ENCODE measurements at regions not wholly inside any gene's neighbourhood (a gene's known extent, or its start where the extent isn't known, plus 50 kb on each side); places are given as distances from the start of the nearest gene placed in this dataset.

DNA sequence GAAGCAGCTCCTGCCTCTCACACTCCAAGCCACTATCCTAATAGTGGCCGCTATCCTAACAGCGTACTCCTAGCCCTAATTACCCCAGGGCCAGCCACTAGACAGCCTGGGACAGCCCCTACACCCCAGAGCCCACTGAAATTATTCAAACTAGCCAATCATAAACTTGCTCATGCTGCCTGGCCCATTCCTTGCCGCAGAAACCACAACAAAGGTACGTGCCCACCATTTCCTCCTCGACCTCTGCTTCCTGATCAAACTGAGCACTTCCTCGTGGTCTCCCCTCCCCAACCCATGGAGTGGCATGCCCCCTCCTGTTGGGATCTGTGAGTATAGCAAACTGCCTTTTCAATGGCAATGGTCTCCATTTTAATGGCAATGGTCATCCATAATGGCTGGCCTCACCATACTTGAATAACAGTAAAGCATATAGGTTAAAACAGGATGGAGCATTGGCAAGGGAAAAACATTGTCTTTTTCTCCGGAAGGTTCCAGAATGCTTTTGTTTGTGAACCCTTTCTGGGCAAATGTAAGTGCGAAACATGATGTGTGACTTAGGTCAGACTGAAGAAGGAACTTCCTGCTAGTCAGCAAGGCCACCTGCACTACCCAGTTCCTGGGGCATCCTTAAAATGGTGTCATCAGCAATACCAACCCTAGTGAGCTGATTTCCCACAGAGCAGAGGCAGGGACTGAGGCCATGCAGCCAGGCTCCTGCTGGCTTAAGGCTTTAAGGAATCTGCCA is 107.1 kb upstream of the ATP6AP2 start:
- H3K4me1 ChIP-seq (ENCODE audit: control insufficient read depth, insufficient read depth, low read length, poor library complexity, severe bottlenecking) = peaks cover 26% of the 10 kb centered on the region
- Mint-ChIP-seq H3K27me3 (peaks cover 10% of the 10 kb centered on the region), H3K4me1 (peaks cover 0 to 51% (median 29%) of the 10 kb centered on the region in 4 donors), H3K4me3 (peak overlapping the region in 3 of 4 donors; percentile 35 to 65 (median 62)), H3K9me3 (peaks cover 0 to 2% (median 0%) of the 10 kb centered on the region in 7 donors), H3K36me3 (no peaks in the 10 kb centered on the region), H3K27ac (peak overlapping the region in 2 of 3 donors; percentile 49 to 86)
- H3K4me3 ChIP-seq (ENCODE audit: low read depth, low read length) = no peak overlapping the region
- H3K27me3 ChIP-seq (ENCODE audit: control insufficient read depth, insufficient read depth, low read length) = no peaks in the 10 kb centered on the region
- ATAC-seq (ENCODE audit: low read depth in 2 of 2) (no peak), DNase-seq (no peak)
- H3K9me3 ChIP-seq (ENCODE audit: control insufficient read depth in 2 of 2, low read length in 2 of 2) = no peaks in the 10 kb centered on the region
- no peaks in the 10 kb centered on the region for H3K36me3 ChIP-seq (ENCODE audit: control insufficient read depth, insufficient read depth, low read length)
- no peak overlapping the region for H3K27ac ChIP-seq (ENCODE audit: insufficient read depth, low read length, poor library complexity, severe bottlenecking)

DNA sequence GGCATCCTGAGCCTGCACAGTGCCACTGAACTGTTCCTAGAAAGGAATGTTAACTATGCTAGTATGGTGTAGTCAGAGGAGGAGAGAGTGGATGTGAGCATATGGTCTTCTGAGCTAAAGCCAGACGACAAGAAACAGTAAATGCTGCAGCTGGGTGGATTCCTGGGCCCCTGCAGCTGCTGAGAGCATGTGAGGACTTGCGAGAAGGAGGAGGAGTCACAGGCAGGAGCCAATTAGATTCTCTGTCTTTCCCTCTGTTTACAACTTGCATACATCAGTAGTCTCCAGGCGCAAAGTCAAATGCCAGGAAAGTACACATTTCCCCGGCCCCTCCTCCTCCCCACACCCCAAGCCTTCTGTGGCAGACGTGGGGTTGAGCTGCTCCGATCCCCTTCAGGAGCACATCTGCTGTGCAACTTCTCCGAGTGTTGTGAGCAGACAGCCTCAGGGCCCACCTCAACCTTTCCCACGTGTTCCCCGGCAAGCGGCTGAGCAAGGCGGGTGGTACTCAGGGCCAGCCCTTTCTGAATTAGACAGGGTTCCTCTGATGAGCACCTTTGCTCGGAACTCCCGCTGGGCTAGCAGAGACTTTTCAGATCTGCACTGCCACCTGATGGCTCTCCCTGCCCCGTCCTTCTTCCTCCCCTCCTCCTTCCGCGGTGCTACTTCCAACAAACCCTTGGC is 108.7 kb upstream of the ATP6AP2 start:
- ATAC-seq (ENCODE audit: low read depth in 2 of 2) (peak; percentile 38 to 43), DNase-seq (peak in 1 of 3 donors; percentile 25)
- Mint-ChIP-seq H3K4me3 (peak overlapping the region; percentile 21 to 91 (median 60)), H3K36me3 (no peaks in the 10 kb centered on the region), H3K4me1 (peaks cover 0 to 49% (median 29%) of the 10 kb centered on the region in 4 donors), H3K9me3 (peaks cover 0 to 2% (median 0%) of the 10 kb centered on the region in 7 donors), H3K27ac (peak overlapping the region in 2 of 3 donors; percentile 10 to 43), H3K27me3 (peaks cover 10% of the 10 kb centered on the region)
- no peak overlapping the region for H3K27ac ChIP-seq (ENCODE audit: insufficient read depth, low read length, poor library complexity, severe bottlenecking)
- H3K27me3 ChIP-seq (ENCODE audit: control insufficient read depth, insufficient read depth, low read length) = no peaks in the 10 kb centered on the region
- H3K36me3 ChIP-seq (ENCODE audit: control insufficient read depth, insufficient read depth, low read length) = no peaks in the 10 kb centered on the region
- H3K4me3 ChIP-seq (ENCODE audit: low read depth, low read length) = no peak overlapping the region
- no peaks in the 10 kb centered on the region for H3K9me3 ChIP-seq (ENCODE audit: control insufficient read depth in 2 of 2, low read length in 2 of 2)
- peaks cover 28% of the 10 kb centered on the region for H3K4me1 ChIP-seq (ENCODE audit: control insufficient read depth, insufficient read depth, low read length, poor library complexity, severe bottlenecking)

DNA sequence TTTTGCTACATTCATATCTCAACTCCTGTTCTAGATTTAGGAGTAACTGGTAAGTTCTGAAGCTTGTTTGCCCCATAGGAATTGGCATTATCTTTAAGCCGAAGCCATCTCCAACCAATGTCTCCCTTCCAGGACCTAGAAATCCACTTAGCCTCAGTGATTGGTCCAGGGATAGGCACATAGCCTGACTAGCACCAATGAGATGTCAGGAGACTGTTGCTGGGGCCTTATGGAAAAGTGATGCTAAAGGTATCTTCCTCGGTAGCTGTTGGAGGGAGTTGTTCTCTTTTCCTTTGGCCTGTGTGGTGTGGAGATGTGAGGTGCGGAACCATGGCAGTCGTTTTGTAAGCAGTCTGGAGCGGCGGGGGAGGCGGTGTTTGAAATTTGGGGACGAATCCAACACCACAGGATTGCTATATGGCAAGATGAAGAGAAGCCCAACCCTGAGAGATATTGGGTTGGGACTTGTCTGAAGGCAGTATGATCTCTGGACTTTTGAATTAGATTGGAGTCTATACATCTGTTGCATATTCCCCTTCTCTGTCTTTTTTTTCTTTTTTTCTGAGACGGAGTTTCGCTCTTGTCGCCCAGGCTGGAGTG is 109.8 kb upstream of the ATP6AP2 start:
- no peak overlapping the region for H3K4me3 Mint-ChIP-seq
- H3K36me3 Mint-ChIP-seq = no peaks in the 10 kb centered on the region
- H3K27ac Mint-ChIP-seq = no peak overlapping the region
- no peak for ATAC-seq (ENCODE audit: low read depth in 2 of 2)
- H3K27me3 ChIP-seq (ENCODE audit: control insufficient read depth, insufficient read depth, low read length) = no peaks in the 10 kb centered on the region
- no peak overlapping the region for H3K4me3 ChIP-seq (ENCODE audit: low read depth, low read length)
- DNase-seq = no peak
- peaks cover 0 to 47% (median 23%) of the 10 kb centered on the region in 4 donors for H3K4me1 Mint-ChIP-seq
- H3K4me1 ChIP-seq (ENCODE audit: control insufficient read depth, insufficient read depth, low read length, poor library complexity, severe bottlenecking) = peaks cover 18% of the 10 kb centered on the region
- H3K27ac ChIP-seq (ENCODE audit: insufficient read depth, low read length, poor library complexity, severe bottlenecking) = no peak overlapping the region
- no peaks in the 10 kb centered on the region for H3K9me3 ChIP-seq (ENCODE audit: control insufficient read depth in 2 of 2, low read length in 2 of 2)
- H3K36me3 ChIP-seq (ENCODE audit: control insufficient read depth, insufficient read depth, low read length) = no peaks in the 10 kb centered on the region
- peaks cover 10% of the 10 kb centered on the region for H3K27me3 Mint-ChIP-seq
- H3K9me3 Mint-ChIP-seq = peaks cover 0 to 2% (median 0%) of the 10 kb centered on the region in 7 donors

DNA sequence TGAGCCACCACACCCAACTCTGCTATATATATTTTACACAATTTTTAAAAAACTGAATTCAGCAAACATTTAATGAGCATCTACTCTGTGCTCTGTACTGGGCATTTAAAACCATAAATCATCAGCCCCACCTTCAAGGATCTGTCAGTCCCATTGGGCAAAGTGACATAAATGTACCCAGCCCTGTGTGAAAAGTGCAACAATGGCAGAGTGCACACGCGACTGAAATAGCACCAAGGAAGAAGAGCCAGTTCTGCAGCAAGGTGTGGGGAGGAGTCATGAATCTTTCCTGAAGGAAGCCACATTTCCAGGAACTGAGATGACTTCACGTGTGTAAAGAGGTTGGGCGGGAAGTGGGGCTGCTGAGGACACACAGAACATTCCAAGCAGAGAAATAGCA is 111.5 kb upstream of the ATP6AP2 start:
- no peak overlapping the region for H3K27ac Mint-ChIP-seq
- H3K36me3 ChIP-seq (ENCODE audit: control insufficient read depth, insufficient read depth, low read length) = no peaks in the 10 kb centered on the region
- no peaks in the 10 kb centered on the region for H3K27me3 ChIP-seq (ENCODE audit: control insufficient read depth, insufficient read depth, low read length)
- no peak for ATAC-seq (ENCODE audit: low read depth in 2 of 2)
- H3K4me1 Mint-ChIP-seq = peaks cover 0 to 53% (median 25%) of the 10 kb centered on the region in 4 donors
- no peak for DNase-seq
- peaks cover 15% of the 10 kb centered on the region for H3K4me1 ChIP-seq (ENCODE audit: control insufficient read depth, insufficient read depth, low read length, poor library complexity, severe bottlenecking)
- peaks cover 0 to 4% (median 0%) of the 10 kb centered on the region in 7 donors for H3K9me3 Mint-ChIP-seq
- no peak overlapping the region for H3K4me3 Mint-ChIP-seq
- no peak overlapping the region for H3K4me3 ChIP-seq (ENCODE audit: low read depth, low read length)
- H3K36me3 Mint-ChIP-seq = no peaks in the 10 kb centered on the region
- no peaks in the 10 kb centered on the region for H3K9me3 ChIP-seq (ENCODE audit: control insufficient read depth in 2 of 2, low read length in 2 of 2)
- no peak overlapping the region for H3K27ac ChIP-seq (ENCODE audit: insufficient read depth, low read length, poor library complexity, severe bottlenecking)
- peaks cover 10% of the 10 kb centered on the region for H3K27me3 Mint-ChIP-seq

DNA sequence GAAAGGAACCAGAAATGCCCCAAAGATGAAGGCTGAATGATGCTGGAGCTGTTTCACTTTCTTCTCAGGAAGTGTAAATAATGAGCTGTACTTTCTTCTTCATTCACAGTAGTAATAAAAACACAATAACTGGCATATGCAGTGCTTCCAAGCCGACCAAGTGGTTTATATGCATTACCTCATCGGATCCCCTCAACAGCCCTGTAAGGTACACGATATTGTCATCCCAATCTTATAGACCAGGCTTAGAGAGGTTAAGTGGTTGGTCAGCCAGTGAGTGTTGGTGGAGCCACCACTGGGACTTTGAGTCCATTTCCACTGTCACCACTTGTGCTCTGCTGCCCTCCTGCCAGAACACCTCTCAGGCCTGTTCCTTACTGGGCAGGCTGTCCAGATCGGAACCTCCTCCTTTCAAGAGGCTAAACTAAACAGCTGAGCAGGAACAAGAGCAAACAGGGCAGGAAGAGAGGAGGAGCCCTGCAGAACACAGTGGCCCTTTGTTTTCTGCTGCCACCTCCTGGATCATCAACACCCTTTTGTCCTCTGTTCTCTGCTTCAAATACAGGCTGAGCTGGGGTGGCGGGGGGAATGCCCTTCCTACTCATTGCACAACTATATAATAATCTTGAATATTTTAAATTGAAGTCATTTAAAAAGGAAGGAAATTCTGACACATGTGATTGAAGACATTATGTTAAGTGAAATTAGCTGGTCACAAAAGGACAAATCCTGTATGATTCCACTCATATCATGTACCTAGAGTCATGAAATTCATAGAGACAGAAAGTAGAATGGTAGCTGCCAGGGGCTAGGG is 112.5 kb upstream of the ATP6AP2 start:
- ATAC-seq (ENCODE audit: low read depth in 2 of 2) = peak in 1 of 2 donors; percentile 69
- peak overlapping the region in 1 of 4 donors; percentile 32 for H3K4me3 Mint-ChIP-seq
- no peaks in the 10 kb centered on the region for H3K9me3 ChIP-seq (ENCODE audit: control insufficient read depth in 2 of 2, low read length in 2 of 2)

DNA sequence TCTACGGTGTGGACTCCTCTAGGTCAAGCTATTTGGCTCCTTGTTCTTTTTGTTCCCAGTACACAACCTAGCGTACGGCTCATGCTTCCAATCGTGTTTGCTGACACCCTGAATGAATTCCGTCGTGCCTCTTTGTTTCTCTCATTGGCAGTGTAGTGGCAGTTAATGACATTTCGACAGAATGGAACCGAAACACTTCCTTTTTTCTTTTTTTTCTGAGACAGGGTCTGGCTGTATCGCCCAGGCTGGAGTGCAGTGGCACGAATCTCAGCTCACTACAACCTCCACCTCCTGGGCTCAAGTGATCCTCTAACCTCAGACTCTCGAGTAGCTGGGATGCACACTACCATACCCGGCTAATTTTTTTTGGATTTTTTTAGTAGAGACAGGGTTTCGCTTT is 113.3 kb upstream of the ATP6AP2 start:
- no peaks in the 10 kb centered on the region for H3K36me3 Mint-ChIP-seq
- peaks cover 0 to 38% (median 18%) of the 10 kb centered on the region in 4 donors for H3K4me1 Mint-ChIP-seq
- Histone ChIP-seq H3K36me3 (ENCODE audit: control insufficient read depth, insufficient read depth, low read length) (no peaks in the 10 kb centered on the region), H3K4me1 (ENCODE audit: control insufficient read depth, insufficient read depth, low read length, poor library complexity, severe bottlenecking) (peaks cover 8% of the 10 kb centered on the region), H3K27ac (ENCODE audit: insufficient read depth, low read length, poor library complexity, severe bottlenecking) (no peak overlapping the region), H3K4me3 (ENCODE audit: low read depth, low read length) (no peak overlapping the region), H3K27me3 (ENCODE audit: control insufficient read depth, insufficient read depth, low read length) (no peaks in the 10 kb centered on the region), H3K9me3 (ENCODE audit: control insufficient read depth in 2 of 2, low read length in 2 of 2) (no peaks in the 10 kb centered on the region)
- H3K9me3 Mint-ChIP-seq = peaks cover 0 to 4% (median 0%) of the 10 kb centered on the region in 7 donors
- H3K27ac Mint-ChIP-seq = no peak overlapping the region
- H3K4me3 Mint-ChIP-seq = no peak overlapping the region
- ATAC-seq (ENCODE audit: low read depth in 2 of 2) (no peak), DNase-seq (no peak)
- peaks cover 7% of the 10 kb centered on the region for H3K27me3 Mint-ChIP-seq

More for the DNA sequence above, 112.5 kb upstream of the ATP6AP2 start:
- Histone ChIP-seq H3K27me3 (ENCODE audit: control insufficient read depth, insufficient read depth, low read length) (no peaks in the 10 kb centered on the region), H3K4me1 (ENCODE audit: control insufficient read depth, insufficient read depth, low read length, poor library complexity, severe bottlenecking) (peaks cover 8% of the 10 kb centered on the region), H3K27ac (ENCODE audit: insufficient read depth, low read length, poor library complexity, severe bottlenecking) (no peak overlapping the region), H3K36me3 (ENCODE audit: control insufficient read depth, insufficient read depth, low read length) (no peaks in the 10 kb centered on the region), H3K4me3 (ENCODE audit: low read depth, low read length) (no peak overlapping the region)
- peak in 1 of 3 donors; percentile 47 for DNase-seq
- Mint-ChIP-seq H3K9me3 (peaks cover 0 to 4% (median 0%) of the 10 kb centered on the region in 7 donors), H3K4me1 (peaks cover 0 to 46% (median 22%) of the 10 kb centered on the region in 4 donors), H3K36me3 (no peaks in the 10 kb centered on the region), H3K27ac (peak overlapping the region in 2 of 3 donors; percentile 32 to 90), H3K27me3 (peaks cover 10% of the 10 kb centered on the region)

Data from CD4-positive, CD25-positive, alpha-beta regulatory T cell (primary cell).